ENCODE measurements at regions not wholly inside any gene's neighbourhood (a gene's known extent, or its start where the extent isn't known, plus 50 kb on each side); places are given as distances from the start of the nearest gene placed in this dataset.
"Not testable (repeated sequence)": the region's sequence is repeated elsewhere in the genome, so short reads cannot be mapped to it uniquely, and the experiment has no call there.

DNA sequence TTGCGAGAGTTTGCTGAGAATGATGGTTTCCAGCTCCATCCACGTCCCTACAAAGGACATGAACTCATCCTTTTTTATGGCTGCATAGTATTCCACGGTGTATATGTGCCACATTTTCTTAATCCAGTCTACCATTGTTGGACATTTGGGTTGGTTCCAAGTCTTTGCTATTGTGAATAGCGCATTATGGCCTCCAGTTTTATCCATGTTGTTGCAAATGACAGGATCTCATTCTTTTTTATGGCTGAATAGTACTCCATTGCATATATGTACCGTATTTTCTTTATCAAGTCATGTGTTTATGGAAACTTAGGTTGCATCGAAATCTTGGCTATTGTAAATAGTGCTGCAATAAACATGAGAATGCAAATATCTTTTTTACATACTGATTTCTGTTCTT, 266.1 kb upstream of the STXBP6 start:
- H3K9me3 Mint-ChIP-seq = peaks cover 3 to 26% (median 9%) of the 10 kb centered on the region in 7 donors
- not testable (repeated sequence) for H3K27ac Mint-ChIP-seq; ATAC-seq (ENCODE audit: low read depth in 2 of 2); H3K36me3 Mint-ChIP-seq; H3K4me3 Mint-ChIP-seq; H3K27me3 Mint-ChIP-seq; H3K4me1 Mint-ChIP-seq; DNase-seq

DNA sequence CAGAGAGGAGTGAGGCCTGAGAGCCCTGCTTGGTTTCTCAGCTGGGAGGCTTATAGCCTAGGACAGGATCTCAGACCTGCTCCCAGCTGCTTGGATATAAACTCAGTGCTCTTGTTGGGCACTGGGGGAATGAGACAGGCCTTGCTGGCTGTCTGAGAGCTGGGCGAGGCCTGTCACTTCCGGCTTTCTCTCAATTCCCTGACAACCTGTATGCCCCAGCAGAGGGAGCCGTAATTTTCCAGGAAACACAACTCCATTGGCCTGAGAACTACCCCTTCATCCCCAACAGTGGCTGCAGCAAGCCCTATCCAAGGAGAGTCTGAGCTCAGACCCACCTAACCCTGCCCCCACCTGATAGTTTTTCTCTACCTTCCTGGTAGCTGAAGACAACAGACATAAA, 258.3 kb upstream of the STXBP6 start:
- no peak overlapping the region for H3K27ac Mint-ChIP-seq
- ATAC-seq (ENCODE audit: low read depth in 2 of 2) (no peak), DNase-seq (no peak)
- peaks cover 2 to 15% (median 9%) of the 10 kb centered on the region in 7 donors for H3K9me3 Mint-ChIP-seq
- H3K27me3 Mint-ChIP-seq = no peaks in the 10 kb centered on the region
- no peaks in the 10 kb centered on the region for H3K36me3 Mint-ChIP-seq
- H3K4me1 Mint-ChIP-seq = no peaks in the 10 kb centered on the region
- H3K4me3 Mint-ChIP-seq = peak overlapping the region in 1 of 8 donors; percentile 15

DNA sequence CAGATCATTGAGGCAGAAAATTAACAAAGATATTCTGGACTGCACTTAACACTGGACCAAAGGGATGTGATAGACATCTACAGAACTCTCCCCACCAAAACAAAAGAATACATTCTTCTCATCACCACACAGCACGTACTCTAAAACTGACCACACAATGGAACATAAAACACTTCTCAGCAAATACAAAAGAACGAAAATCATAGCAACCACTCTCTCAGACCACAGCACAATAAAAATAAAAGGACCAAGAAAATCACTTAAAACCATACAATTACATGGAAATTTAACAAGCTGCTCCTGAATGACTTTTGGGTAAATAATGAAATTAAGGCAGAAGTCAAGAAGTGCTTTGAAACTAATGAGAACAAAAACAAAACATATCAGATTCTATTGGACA, 254.0 kb upstream of the STXBP6 start:
- ATAC-seq (ENCODE audit: low read depth in 2 of 2) (no peak), DNase-seq (no peak)
- Mint-ChIP-seq H3K27me3 (peaks cover 0 to 3% (median 0%) of the 10 kb centered on the region in 3 donors), H3K27ac (no peak overlapping the region), H3K9me3 (peaks cover 0 to 2% (median 0%) of the 10 kb centered on the region in 7 donors), H3K4me1 (no peaks in the 10 kb centered on the region), H3K4me3 (no peak overlapping the region), H3K36me3 (no peaks in the 10 kb centered on the region)

DNA sequence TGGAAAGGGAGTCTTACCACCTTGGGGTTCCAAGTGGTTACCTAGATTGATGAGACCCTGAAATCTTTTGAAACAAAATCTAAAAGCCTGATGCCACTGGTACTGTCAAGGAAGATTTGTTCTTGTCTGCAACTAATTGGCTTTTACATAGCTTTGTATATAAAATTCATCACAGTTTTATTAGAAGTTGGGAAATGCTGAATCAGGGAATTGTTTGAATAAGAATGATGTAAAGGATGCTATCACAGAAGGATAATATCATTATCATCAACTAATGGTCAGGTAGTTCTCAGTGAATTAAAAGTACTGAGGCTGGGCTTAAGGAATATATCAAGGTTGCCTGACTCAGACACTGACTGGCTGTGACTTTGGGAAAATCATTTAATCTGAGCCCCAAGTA, 248.3 kb upstream of the STXBP6 start:
- H3K27me3 Mint-ChIP-seq = peaks cover 0 to 3% (median 0%) of the 10 kb centered on the region in 3 donors
- ATAC-seq (ENCODE audit: low read depth in 2 of 2) = no peak
- no peaks in the 10 kb centered on the region for H3K4me1 Mint-ChIP-seq
- peaks cover 0 to 3% (median 0%) of the 10 kb centered on the region in 7 donors for H3K9me3 Mint-ChIP-seq
- H3K4me3 Mint-ChIP-seq = no peak overlapping the region
- DNase-seq = no peak
- no peak overlapping the region for H3K27ac Mint-ChIP-seq
- H3K36me3 Mint-ChIP-seq = no peaks in the 10 kb centered on the region

DNA sequence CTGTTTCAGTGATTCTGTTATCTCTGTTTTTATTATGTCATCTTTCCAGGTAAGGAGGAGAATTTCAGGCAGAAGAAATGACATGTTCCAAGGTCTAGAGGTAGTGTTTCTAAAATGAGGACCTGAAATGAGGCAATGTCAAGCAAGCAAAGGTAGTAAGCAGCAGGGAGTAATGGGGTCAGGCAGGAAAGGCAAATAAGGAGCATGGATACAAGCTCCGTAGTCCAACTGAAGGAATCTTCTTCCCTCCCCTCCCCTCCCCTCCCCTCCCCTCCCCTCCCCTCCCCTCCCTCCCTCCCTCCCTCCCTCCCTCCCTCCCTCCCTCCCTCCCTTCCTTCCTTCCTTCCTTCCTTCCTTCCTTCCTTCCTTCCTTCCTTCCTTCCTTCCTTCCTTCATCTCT, 240.2 kb upstream of the STXBP6 start:
- not testable (repeated sequence) for H3K4me1 Mint-ChIP-seq; H3K27ac Mint-ChIP-seq; H3K4me3 Mint-ChIP-seq; H3K36me3 Mint-ChIP-seq; ATAC-seq (ENCODE audit: low read depth in 2 of 2); H3K27me3 Mint-ChIP-seq; DNase-seq
- peaks cover 4 to 13% (median 9%) of the 10 kb centered on the region in 7 donors for H3K9me3 Mint-ChIP-seq

DNA sequence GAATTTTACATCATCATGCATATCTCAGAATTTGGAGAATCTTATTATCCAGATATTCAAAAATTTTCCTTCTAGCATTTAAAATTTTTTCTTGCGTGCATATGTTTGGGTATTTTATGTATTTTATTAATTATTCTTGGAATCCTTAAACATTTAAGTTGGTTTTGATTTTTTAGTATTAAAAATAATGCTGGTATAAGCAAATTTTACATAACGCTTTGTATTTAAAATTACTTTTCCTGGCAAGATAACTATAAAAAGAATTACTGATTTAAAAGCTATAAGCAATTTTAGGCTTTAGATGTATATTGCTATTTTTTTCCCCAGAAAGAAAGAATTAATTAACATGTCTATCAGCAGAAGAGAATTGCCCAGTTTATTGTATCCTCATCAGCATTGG, 224.6 kb upstream of the STXBP6 start:
- Mint-ChIP-seq H3K27ac (no peak overlapping the region), H3K4me3 (no peak overlapping the region), H3K27me3 (peaks cover 0 to 4% (median 0%) of the 10 kb centered on the region in 3 donors), H3K4me1 (no peaks in the 10 kb centered on the region), H3K9me3 (peaks cover 0 to 9% (median 5%) of the 10 kb centered on the region in 7 donors), H3K36me3 (no peaks in the 10 kb centered on the region)
- DNase-seq (no peak), ATAC-seq (ENCODE audit: low read depth in 2 of 2) (no peak)

DNA sequence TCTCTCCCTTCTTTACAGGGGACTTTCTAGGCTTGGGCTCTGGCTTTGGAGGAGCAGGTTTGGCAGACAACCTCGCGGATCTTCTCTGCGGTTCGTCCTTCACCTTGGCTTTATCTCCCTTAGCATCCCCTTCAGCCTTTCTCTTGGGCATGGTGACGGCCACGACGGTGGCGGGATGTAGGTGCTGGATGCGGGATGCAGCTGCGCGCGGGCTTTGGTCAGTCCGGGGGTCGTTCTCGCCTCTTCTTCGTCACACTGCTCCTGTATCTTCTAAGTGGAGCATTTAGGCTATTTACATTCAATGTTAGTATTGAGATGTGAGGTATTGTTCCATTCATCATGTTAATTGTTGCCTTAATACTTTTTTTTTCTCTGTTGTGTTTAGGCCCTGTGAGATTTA, 217.2 kb upstream of the STXBP6 start:
- ATAC-seq (ENCODE audit: low read depth in 2 of 2) (no peak), DNase-seq (no peak)
- no peaks in the 10 kb centered on the region for H3K4me1 Mint-ChIP-seq
- no peaks in the 10 kb centered on the region for H3K36me3 Mint-ChIP-seq
- H3K27me3 Mint-ChIP-seq = peaks cover 0 to 4% (median 0%) of the 10 kb centered on the region in 3 donors
- H3K9me3 Mint-ChIP-seq = peaks cover 0 to 13% (median 6%) of the 10 kb centered on the region in 7 donors
- H3K4me3 Mint-ChIP-seq = no peak overlapping the region
- H3K27ac Mint-ChIP-seq = no peak overlapping the region

DNA sequence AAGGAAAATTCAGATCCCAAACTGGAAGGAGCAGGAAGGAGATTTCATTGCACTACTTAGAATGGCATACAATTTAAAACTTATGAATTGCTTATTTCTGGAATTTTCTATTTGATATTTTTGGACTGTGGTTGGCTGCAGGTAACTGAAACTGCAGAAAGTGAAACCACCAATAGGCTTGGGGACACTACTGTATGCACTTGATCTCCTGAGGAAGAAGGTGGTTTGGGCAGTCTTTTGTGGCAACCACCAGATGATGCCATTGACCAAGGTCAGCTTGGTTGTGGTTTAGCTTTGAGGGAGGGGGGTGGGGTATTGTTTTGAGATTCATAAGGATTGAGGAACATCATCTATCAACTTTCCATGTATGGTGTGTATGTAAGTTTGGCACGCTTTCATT, 209.5 kb upstream of the STXBP6 start:
- Mint-ChIP-seq H3K27me3 (no peaks in the 10 kb centered on the region), H3K36me3 (no peaks in the 10 kb centered on the region), H3K9me3 (peaks cover 0 to 4% (median 2%) of the 10 kb centered on the region in 7 donors), H3K4me3 (no peak overlapping the region), H3K27ac (no peak overlapping the region), H3K4me1 (no peaks in the 10 kb centered on the region)
- ATAC-seq (ENCODE audit: low read depth in 2 of 2) (no peak), DNase-seq (no peak)

DNA sequence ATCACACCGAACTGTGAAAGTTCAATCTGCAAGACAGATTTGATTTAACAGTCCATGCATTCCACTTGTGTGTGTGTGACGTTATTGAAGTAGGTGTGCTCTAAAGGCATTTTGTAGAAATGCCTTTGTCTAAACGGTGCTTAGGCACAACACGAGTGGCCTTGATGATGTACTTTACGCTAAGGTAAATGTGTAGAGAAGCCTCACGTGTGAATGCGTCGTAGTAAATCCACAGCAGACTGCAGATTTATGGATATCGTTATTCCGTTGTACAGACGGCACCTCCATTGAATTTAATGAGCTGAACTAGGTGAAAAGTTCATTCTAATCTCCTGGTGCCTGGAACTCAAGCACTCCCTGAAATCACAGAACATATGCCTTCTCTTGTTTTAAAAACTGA, 202.8 kb upstream of the STXBP6 start:
- ATAC-seq (ENCODE audit: low read depth in 2 of 2) (no peak), DNase-seq (no peak)
- H3K9me3 Mint-ChIP-seq = peaks cover 0 to 8% (median 3%) of the 10 kb centered on the region in 7 donors
- H3K4me1 Mint-ChIP-seq = no peaks in the 10 kb centered on the region
- H3K4me3 Mint-ChIP-seq = no peak overlapping the region
- H3K27ac Mint-ChIP-seq = no peak overlapping the region
- no peaks in the 10 kb centered on the region for H3K36me3 Mint-ChIP-seq
- H3K27me3 Mint-ChIP-seq = peaks cover 0 to 4% (median 0%) of the 10 kb centered on the region in 3 donors

DNA sequence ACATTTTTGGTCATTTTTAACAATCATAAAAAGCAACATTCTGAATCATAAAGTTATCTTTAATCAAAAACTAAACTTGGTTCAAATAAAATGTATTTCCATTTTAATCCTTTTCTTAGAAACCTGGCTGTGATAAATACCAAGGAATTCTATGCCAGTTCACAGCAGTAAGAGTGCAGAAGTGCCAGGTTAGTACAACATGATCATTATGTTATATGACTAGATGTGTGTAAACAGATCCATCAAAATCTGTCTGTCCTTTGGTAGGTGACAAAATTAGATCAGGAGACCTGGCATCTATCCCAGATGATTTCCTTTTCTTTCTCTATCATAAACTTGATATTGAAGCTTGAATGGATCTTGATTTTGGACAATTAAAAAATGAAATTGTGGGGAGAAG, 200.6 kb upstream of the STXBP6 start:
- no peak for ATAC-seq (ENCODE audit: low read depth in 2 of 2)
- H3K4me1 Mint-ChIP-seq = no peaks in the 10 kb centered on the region
- H3K36me3 Mint-ChIP-seq = no peaks in the 10 kb centered on the region
- no peak overlapping the region for H3K4me3 Mint-ChIP-seq
- no peak for DNase-seq
- peaks cover 0 to 14% (median 3%) of the 10 kb centered on the region in 7 donors for H3K9me3 Mint-ChIP-seq
- peaks cover 0 to 4% (median 0%) of the 10 kb centered on the region in 3 donors for H3K27me3 Mint-ChIP-seq
- no peak overlapping the region for H3K27ac Mint-ChIP-seq

DNA sequence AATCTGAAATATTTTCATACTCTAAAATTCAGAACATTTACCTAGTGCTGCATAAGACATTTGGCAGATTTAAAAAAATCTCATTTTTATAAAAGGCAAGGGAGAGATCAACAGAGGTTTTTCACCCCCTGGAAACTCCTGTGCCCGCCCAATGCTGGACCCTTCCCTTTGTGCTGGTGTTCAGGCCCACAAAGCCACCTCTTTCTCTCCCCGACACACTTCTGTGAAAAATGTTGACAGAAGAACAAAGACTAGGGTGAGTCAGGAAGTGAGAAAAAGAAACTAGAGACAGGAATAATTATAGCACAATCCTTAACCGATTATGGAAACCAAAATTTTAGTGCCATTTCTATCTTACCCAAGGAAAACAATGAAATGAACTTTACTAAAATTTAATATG, 197.7 kb upstream of the STXBP6 start:
- DNase-seq (no peak), ATAC-seq (ENCODE audit: low read depth in 2 of 2) (no peak)
- Mint-ChIP-seq H3K4me3 (no peak overlapping the region), H3K36me3 (no peaks in the 10 kb centered on the region), H3K4me1 (no peaks in the 10 kb centered on the region), H3K27me3 (peaks cover 0 to 8% (median 0%) of the 10 kb centered on the region in 3 donors), H3K9me3 (peaks cover 0 to 15% (median 3%) of the 10 kb centered on the region in 7 donors), H3K27ac (no peak overlapping the region)

DNA sequence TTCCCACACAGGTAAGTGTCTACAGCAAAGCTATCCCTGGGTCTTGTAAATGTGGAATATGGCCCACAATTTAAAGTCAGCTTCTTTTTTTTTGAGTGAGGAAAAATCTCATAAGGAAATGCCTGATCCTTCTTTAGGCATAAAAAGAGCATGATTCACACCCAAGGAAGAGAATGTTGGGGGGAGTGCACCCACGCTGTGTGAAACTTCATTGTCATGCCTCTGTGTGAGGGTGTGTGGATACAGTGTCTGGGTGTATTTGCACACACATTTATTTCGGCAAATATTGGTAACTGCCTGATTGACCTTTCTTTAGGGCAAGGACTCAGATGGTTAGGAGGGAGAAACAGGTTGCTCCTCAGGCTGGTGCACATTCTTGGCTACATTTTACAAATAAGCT, 196.8 kb upstream of the STXBP6 start:
- DNase-seq = no peak
- no peak for ATAC-seq (ENCODE audit: low read depth in 2 of 2)
- Mint-ChIP-seq H3K36me3 (no peaks in the 10 kb centered on the region), H3K27ac (no peak overlapping the region), H3K27me3 (peaks cover 0 to 4% (median 0%) of the 10 kb centered on the region in 3 donors), H3K9me3 (peaks cover 0 to 11% (median 3%) of the 10 kb centered on the region in 7 donors), H3K4me1 (no peaks in the 10 kb centered on the region), H3K4me3 (no peak overlapping the region)

DNA sequence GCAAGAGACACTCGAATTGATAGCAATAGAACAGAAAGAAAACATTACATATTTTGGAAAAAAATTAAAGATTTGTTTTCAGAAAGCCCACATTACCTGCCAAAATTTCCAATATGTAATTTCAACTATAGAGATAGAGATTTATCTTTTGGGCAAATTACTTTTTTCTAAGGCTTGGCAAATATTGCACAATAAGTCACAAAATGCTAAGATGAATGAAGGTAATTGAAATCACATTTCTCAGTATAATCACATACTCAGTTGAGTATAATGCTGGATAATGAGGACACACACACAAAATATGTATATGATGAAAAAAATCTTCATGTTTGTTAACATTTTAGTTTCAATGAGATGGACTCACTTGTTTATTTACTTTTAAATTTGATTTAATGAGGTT, 189.2 kb upstream of the STXBP6 start:
- no peak overlapping the region for H3K4me3 Mint-ChIP-seq
- no peak overlapping the region for H3K27ac Mint-ChIP-seq
- no peaks in the 10 kb centered on the region for H3K4me1 Mint-ChIP-seq
- DNase-seq (no peak), ATAC-seq (ENCODE audit: low read depth in 2 of 2) (no peak)
- H3K9me3 Mint-ChIP-seq = peaks cover 0 to 3% (median 0%) of the 10 kb centered on the region in 7 donors
- peaks cover 0 to 11% (median 0%) of the 10 kb centered on the region in 3 donors for H3K27me3 Mint-ChIP-seq
- H3K36me3 Mint-ChIP-seq = no peaks in the 10 kb centered on the region

DNA sequence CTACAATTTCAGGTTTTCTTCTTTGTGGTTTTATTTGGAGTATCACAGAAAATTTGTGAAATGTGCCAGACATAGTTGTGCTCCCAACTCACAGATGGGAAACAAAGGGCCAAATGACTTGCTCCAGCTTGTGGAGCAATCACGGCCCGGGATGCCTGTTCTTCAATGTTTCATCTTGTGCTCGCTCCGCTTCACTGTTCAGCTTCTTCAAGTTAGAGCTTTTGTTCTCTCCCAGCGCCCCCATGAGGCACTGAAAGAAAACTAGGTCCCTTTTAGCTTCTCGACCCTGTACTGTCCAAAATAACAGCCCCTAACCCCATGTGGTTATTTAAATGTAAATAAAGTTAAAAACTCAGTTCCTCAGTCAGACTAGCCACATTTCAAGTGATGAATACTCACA, 187.9 kb upstream of the STXBP6 start:
- ATAC-seq (ENCODE audit: low read depth in 2 of 2) = no peak
- Mint-ChIP-seq H3K4me1 (no peaks in the 10 kb centered on the region), H3K9me3 (no peaks in the 10 kb centered on the region), H3K36me3 (no peaks in the 10 kb centered on the region), H3K27ac (no peak overlapping the region), H3K27me3 (peaks cover 0 to 11% (median 0%) of the 10 kb centered on the region in 3 donors), H3K4me3 (no peak overlapping the region)
- no peak for DNase-seq

DNA sequence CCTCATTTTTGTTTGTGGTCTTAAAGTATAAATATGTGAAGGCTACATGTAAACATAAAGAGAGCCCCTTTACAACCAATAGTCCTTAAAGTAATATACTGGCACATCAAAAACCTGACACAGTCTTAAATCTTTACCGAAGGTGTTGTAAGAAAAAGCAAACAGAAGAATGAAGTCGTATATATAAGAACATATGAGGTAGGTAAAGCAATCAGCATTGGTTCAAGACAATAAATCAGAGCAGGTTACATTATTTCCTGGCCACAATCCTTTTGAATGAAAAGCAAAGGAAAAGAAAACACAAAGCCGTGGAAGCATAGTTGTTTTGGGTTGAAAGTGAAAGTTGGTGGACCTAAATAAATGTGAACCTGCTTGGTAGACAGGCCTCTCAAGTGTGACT, 183.7 kb upstream of the STXBP6 start:
- Mint-ChIP-seq H3K27ac (no peak overlapping the region), H3K27me3 (peaks cover 0 to 2% (median 0%) of the 10 kb centered on the region in 3 donors), H3K4me3 (no peak overlapping the region), H3K9me3 (peaks cover 0 to 4% (median 0%) of the 10 kb centered on the region in 7 donors), H3K4me1 (no peaks in the 10 kb centered on the region), H3K36me3 (no peaks in the 10 kb centered on the region)
- DNase-seq (no peak), ATAC-seq (ENCODE audit: low read depth in 2 of 2) (no peak)

Measured in naive B cell (primary cell).